Peyer's patch (tissue), 4 donors: ENCODE measurements at regions not wholly inside any gene's neighbourhood (a gene's known extent, or its start where the extent isn't known, plus 50 kb on each side); places are given as distances from the start of the nearest gene placed in this dataset.
A peak's percentile ranks its signal among the peaks of the same experiment; 100 is the strongest.
"Not testable (repeated sequence)": the region's sequence is repeated elsewhere in the genome, so short reads cannot be mapped to it uniquely, and the experiment has no call there.

Experiments
- DNase-seq, 3 donors: peaks; one replicate each; pipeline ENCODE4 v3.0.0-alpha.2; 2017 to 2019
- H3K27ac ChIP-seq, 4 donors: fragments of 200-600 bp; sonication (generic); one replicate each; pipeline ENCODE4 v1.5.1; 2016 to 2019
- H3K27me3 ChIP-seq, 2 donors: fragments of 200-600 bp; sonication (generic); one replicate each; pipeline ENCODE4 v1.5.1; 2019
- H3K36me3 ChIP-seq, 3 donors: fragments of 200-600 bp; sonication (generic); one replicate each; pipeline ENCODE4 v1.5.1; 2016 to 2019
- H3K4me1 ChIP-seq, 4 donors: fragments of 200-600 bp; sonication (generic); one replicate each; pipeline ENCODE4 v1.5.1; 2016 to 2019
- H3K4me3 ChIP-seq, 4 donors: fragments of 200-600 bp; sonication (generic); 1 replicate in 3 of 4; 2 replicates in 1 of 4; pipeline ENCODE4 v1.5.1; 2016 to 2019; ENCODE audit warnings: mild to moderate bottlenecking in 1 of 4
- H3K9me3 ChIP-seq, 4 donors: fragments of 200-600 bp; sonication (generic); one replicate each; pipeline ENCODE4 v1.5.1; 2016 to 2019; ENCODE audit warnings: mild to moderate bottlenecking in 1 of 4
- POLR2A ChIP-seq, 2 donors: fragments of 450-650 bp; IDR thresholded peaks; one replicate each; pipeline ENCODE4 v1.5.1; 2017; ENCODE audit warnings: antibody characterized with exemption in 2 of 2, mild to moderate bottlenecking in 2 of 2, moderate library complexity in 2 of 2
- TF ChIP-seq, protein P1 (sequence below), 6 experiments: fragments of 450-650 bp in 4 of 6; fragments of 200-600 bp in 2 of 6; sonication (generic) in 1 of 6; IDR thresholded peaks; one replicate each; pipeline ENCODE4 v1.5.1; 2017 to 2019; ENCODE audit warnings: antibody characterized with exemption in 6 of 6, mild to moderate bottlenecking in 3 of 6, moderate library complexity in 1 of 6

- Histone ChIP-seq H3K27ac (no peak overlapping the region), H3K4me3 (no peak overlapping the region), H3K36me3 (no peaks in the 10 kb centered on the region), H3K4me1 (no peaks in the 10 kb centered on the region), H3K9me3 (no peaks in the 10 kb centered on the region), H3K27me3 (no peaks in the 10 kb centered on the region)
- TF ChIP-seq POLR2A (IDR thresholded peaks at IDR 0.05), result no peak
- TF ChIP-seq, protein P1, sequence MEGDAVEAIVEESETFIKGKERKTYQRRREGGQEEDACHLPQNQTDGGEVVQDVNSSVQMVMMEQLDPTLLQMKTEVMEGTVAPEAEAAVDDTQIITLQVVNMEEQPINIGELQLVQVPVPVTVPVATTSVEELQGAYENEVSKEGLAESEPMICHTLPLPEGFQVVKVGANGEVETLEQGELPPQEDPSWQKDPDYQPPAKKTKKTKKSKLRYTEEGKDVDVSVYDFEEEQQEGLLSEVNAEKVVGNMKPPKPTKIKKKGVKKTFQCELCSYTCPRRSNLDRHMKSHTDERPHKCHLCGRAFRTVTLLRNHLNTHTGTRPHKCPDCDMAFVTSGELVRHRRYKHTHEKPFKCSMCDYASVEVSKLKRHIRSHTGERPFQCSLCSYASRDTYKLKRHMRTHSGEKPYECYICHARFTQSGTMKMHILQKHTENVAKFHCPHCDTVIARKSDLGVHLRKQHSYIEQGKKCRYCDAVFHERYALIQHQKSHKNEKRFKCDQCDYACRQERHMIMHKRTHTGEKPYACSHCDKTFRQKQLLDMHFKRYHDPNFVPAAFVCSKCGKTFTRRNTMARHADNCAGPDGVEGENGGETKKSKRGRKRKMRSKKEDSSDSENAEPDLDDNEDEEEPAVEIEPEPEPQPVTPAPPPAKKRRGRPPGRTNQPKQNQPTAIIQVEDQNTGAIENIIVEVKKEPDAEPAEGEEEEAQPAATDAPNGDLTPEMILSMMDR (IDR thresholded peaks at IDR 0.05), result no peak
- DNase-seq, result no peak
These were observed 108.7 kb upstream of the MAP1LC3B2 start for GRCh38 chr12:116450406-116450910.

DNA sequence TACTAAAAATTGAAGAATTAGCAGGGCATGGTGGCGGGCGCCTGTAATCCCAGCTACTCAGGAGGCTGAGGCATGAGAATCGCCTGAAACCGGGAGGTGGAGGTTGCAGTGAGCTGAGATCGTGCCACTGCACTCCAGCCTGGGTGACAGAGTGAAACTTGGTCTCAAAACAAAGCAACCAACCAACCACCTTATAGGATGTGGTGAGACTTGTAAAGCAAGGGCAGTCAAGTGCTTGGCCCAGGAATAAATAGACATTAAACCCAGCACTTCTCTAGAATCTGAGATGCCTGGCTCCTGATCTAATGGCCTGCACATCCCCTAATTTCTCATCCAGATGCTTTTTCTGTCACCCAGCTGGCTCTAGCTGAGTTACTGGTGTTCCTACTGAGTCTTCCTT lies 106.2 kb upstream of the MAP1LC3B2 start:
- not testable (repeated sequence) for H3K27me3 ChIP-seq

DNA sequence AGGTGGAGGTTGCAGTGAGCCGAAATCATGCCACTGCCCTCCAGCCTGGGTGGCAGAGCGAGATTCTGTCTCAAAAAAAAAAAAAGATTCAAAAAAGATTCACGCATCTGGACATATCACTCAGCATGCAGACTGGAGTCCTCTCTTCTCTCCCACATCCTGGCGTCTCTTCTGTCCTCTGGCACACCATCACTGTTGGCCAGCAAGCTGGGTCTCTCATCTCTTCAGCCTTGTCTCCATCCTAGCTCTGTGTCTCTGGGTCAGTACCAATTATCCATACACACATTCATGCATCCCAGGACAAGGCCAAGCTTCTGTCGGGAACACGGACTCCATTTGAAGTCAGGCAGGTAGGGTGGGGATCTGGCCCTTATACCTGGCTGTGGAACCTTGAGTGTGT lies 105.5 kb upstream of the MAP1LC3B2 start:
- no peak for DNase-seq
- no peak for TF ChIP-seq POLR2A (IDR thresholded peaks at IDR 0.05)
- TF ChIP-seq, protein P1 (IDR thresholded peaks at IDR 0.05), result no peak
- Histone ChIP-seq H3K36me3 (no peaks in the 10 kb centered on the region), H3K4me3 (no peak overlapping the region), H3K27ac (no peak overlapping the region), H3K9me3 (no peaks in the 10 kb centered on the region), H3K4me1 (peaks cover 0 to 10% (median 0%) of the 10 kb centered on the region in 4 donors), H3K27me3 (no peaks in the 10 kb centered on the region)

More for the DNA sequence above, 106.2 kb upstream of the MAP1LC3B2 start:
- H3K27ac ChIP-seq, H3K4me3 ChIP-seq, H3K9me3 ChIP-seq, DNase-seq, H3K36me3 ChIP-seq: not testable (repeated sequence)
- peaks cover 0 to 10% (median 0%) of the 10 kb centered on the region in 4 donors for H3K4me1 ChIP-seq

- no peak overlapping the region for H3K4me3 ChIP-seq
- H3K4me1 ChIP-seq, result peaks cover 0 to 10% (median 0%) of the 10 kb centered on the region in 4 donors
- no peak overlapping the region for H3K27ac ChIP-seq
- DNase-seq, result no peak
- no peaks in the 10 kb centered on the region for H3K27me3 ChIP-seq
- H3K9me3 ChIP-seq, result no peaks in the 10 kb centered on the region
- no peak for TF ChIP-seq POLR2A (IDR thresholded peaks at IDR 0.05)
- TF ChIP-seq, protein P1 (IDR thresholded peaks at IDR 0.05), result no peak
- H3K36me3 ChIP-seq, result no peaks in the 10 kb centered on the region
These were observed 105.1 kb upstream of the MAP1LC3B2 start for GRCh38 chr12:116454076-116454475.

DNA sequence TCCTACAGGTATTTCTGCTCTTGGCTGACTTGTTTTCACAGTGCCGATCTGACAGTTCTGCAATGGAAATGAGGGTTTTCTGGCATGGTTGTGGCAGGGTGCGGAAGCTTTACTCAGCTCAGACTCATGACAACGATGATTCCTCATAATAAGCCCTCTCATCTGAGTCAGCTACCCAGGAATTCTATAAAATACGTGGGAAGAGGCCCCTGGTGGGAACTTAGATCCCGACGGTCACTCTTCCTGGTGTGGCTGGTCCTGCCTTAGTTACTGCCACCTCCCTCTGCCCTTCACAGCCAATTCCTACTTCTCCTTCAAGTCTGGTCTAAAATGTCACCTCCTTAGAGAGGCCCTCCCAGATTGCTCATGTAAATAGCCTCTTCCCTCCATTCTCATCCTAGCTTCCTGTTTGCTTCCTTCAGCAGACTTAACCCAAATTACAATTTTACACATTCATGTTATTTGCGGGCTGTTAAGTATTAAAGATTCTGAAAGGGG lies 104.2 kb upstream of the MAP1LC3B2 start:
- no peak for TF ChIP-seq POLR2A (IDR thresholded peaks at IDR 0.05)
- TF ChIP-seq, protein P1 (IDR thresholded peaks at IDR 0.05), result no peak
- no peaks in the 10 kb centered on the region for H3K36me3 ChIP-seq
- no peak for DNase-seq
- no peaks in the 10 kb centered on the region for H3K9me3 ChIP-seq
- peaks cover 0 to 10% (median 0%) of the 10 kb centered on the region in 4 donors for H3K4me1 ChIP-seq
- no peak overlapping the region for H3K4me3 ChIP-seq
- peak overlapping the region; percentile 20 to 85 (median 66) for H3K27ac ChIP-seq
- H3K27me3 ChIP-seq, result no peaks in the 10 kb centered on the region

GRCh38 chr12:116455540-116456329 lies 103.4 kb upstream of the MAP1LC3B2 start:
- TF ChIP-seq POLR2A (IDR thresholded peaks at IDR 0.05), result no peak
- TF ChIP-seq, protein P1 (IDR thresholded peaks at IDR 0.05), result no peak

More at GRCh38 chr12:116455540-116456329, 103.4 kb upstream of the MAP1LC3B2 start:
- DNase-seq, result peak; percentile 36 to 81 (median 70)
- H3K27me3 ChIP-seq, result no peaks in the 10 kb centered on the region
- H3K27ac ChIP-seq, result peak overlapping the region; percentile 20 to 85 (median 66)
- H3K4me3 ChIP-seq, result no peak overlapping the region
- H3K36me3 ChIP-seq, result no peaks in the 10 kb centered on the region
- H3K9me3 ChIP-seq, result no peaks in the 10 kb centered on the region
- peaks cover 0 to 10% (median 0%) of the 10 kb centered on the region in 4 donors for H3K4me1 ChIP-seq
